IMR-90 (cell line): ENCODE measurements at regions not wholly inside any gene's neighbourhood (a gene's known extent, or its start where the extent isn't known, plus 50 kb on each side); places are given as distances from the start of the nearest gene placed in this dataset.

ENCODE experiments used
- ATAC-seq: fragments of 200-7000 bp; cut with Tn5 transposase; 2 replicates; pipeline ENCODE4 v1.9.1; 2020; ENCODE audit warnings: low read depth, mild to moderate bottlenecking, moderate library complexity
- BruUV-seq: library from RNA; stranded (reverse); fragments of 400-500 nt; replicated peaks from 2 replicates; lab custom pipeline; 2021; lab: Mats Ljungman, UMichigan
- CTCF ChIA-PET: fragments of 300-600 bp; formaldehyde crosslinking; extraction: SDS; loops from one replicate; lab custom pipeline; 2021; ENCODE audit warnings: antibody characterized with exemption; lab: Yijun Ruan, JAX
- POLR2A ChIA-PET: fragments of 300-600 bp; sonication (Branson Sonifier 250); formaldehyde crosslinking; loops from one replicate; lab custom pipeline; 2022; ENCODE audit warnings: antibody characterized with exemption; ENCODE audit not compliant: unreplicated experiment; lab: Charles Lee
- DNase-seq: peaks from one replicate; pipeline ENCODE4 v3.0.0; 2013
- H2AFZ ChIP-seq: replicated peaks from 2 replicates; pipeline ENCODE3; 2013; ENCODE audit warnings: low read length, mild to moderate bottlenecking; ENCODE audit not compliant: poor library complexity
- H2AK5ac ChIP-seq: 2 replicates; pipeline ENCODE4 v1.6.1; 2013; ENCODE audit warnings: low read depth, low read length, inconsistent platforms
- H2AK9ac ChIP-seq: replicated peaks from 2 replicates; pipeline ENCODE3; 2013; ENCODE audit warnings: mild to moderate bottlenecking, low read depth, low read length, moderate library complexity; ENCODE audit not compliant: poor library complexity
- H2BK120ac ChIP-seq: 2 replicates; pipeline ENCODE4 v1.6.1; 2013; ENCODE audit warnings: low read depth, low read length, inconsistent platforms
- H2BK15ac ChIP-seq: 3 replicates; pipeline ENCODE4 v1.6.1; 2013; ENCODE audit warnings: low read depth, low read length, inconsistent platforms
- H2BK20ac ChIP-seq: 2 replicates; pipeline ENCODE4 v1.6.1; 2013; ENCODE audit warnings: low read depth, mild to moderate bottlenecking, inconsistent platforms, low read length, moderate library complexity
- H2BK5ac ChIP-seq: 2 replicates; pipeline ENCODE4 v1.6.1; 2013; ENCODE audit warnings: mild to moderate bottlenecking, low read depth, low read length, inconsistent platforms; ENCODE audit not compliant: poor library complexity, severe bottlenecking
- H3K14ac ChIP-seq: replicated peaks from 2 replicates; pipeline ENCODE4 v1.6.1; 2013; ENCODE audit warnings: low read depth, low read length, inconsistent platforms
- H3K18ac ChIP-seq: 2 replicates; pipeline ENCODE4 v1.6.1; 2013; ENCODE audit warnings: low read depth, low read length, control low read depth
- H3K23ac ChIP-seq: 2 replicates; pipeline ENCODE4 v1.6.1; 2013; ENCODE audit warnings: low read depth, low read length, inconsistent platforms
- H3K27ac ChIP-seq: 2 replicates; pipeline ENCODE4 v1.5.1; 2013; ENCODE audit warnings: mild to moderate bottlenecking, control low read depth, low read length; ENCODE audit not compliant: insufficient read depth
- H3K27me3 ChIP-seq: 2 replicates; pipeline ENCODE4 v1.6.1; 2013; ENCODE audit warnings: low read length; ENCODE audit not compliant: control insufficient read depth, insufficient read depth
- H3K36me3 ChIP-seq: 2 replicates; pipeline ENCODE4 v1.6.1; 2013; ENCODE audit warnings: low read length, mixed read lengths; ENCODE audit not compliant: control insufficient read depth, insufficient read depth
- H3K4ac ChIP-seq: 2 replicates; pipeline ENCODE4 v1.6.1; 2013; ENCODE audit warnings: low read depth, low read length, inconsistent platforms
- H3K4me1 ChIP-seq: 2 replicates; pipeline ENCODE4 v1.6.1; 2013; ENCODE audit warnings: low read length, mixed read lengths; ENCODE audit not compliant: control insufficient read depth, insufficient read depth
- H3K4me2 ChIP-seq: 2 replicates; pipeline ENCODE4 v1.6.1; 2013; ENCODE audit warnings: low read depth, mild to moderate bottlenecking, control low read depth, low read length, moderate library complexity
- H3K4me3 ChIP-seq: 2 replicates; pipeline ENCODE4 v1.5.1; 2013; ENCODE audit warnings: low read depth, mild to moderate bottlenecking, control low read depth, low read length, moderate library complexity; ENCODE audit not compliant: insufficient read depth
- H3K56ac ChIP-seq: 2 replicates; pipeline ENCODE4 v1.6.1; 2013; ENCODE audit warnings: low read length, inconsistent platforms; ENCODE audit not compliant: insufficient read depth; ENCODE audit errors: extremely low read depth
- H3K79me1 ChIP-seq, 2 experiments: 2 replicates each; pipeline ENCODE4 v1.6.1; 2013; ENCODE audit warnings: low read length in 2 of 2, inconsistent platforms in 1 of 2, low read depth in 1 of 2
- H3K9ac ChIP-seq: 2 replicates; pipeline ENCODE4 v1.6.1; 2013; ENCODE audit warnings: low read depth, low read length, control low read depth
- H3K9me1 ChIP-seq: 2 replicates; pipeline ENCODE4 v1.6.1; 2013; ENCODE audit warnings: low read length, inconsistent platforms; ENCODE audit not compliant: insufficient read depth
- H3K9me3 ChIP-seq: 2 replicates; pipeline ENCODE4 v1.6.1; 2013; ENCODE audit warnings: low read length; ENCODE audit not compliant: control insufficient read depth, insufficient read depth
- H4K20me1 ChIP-seq: 2 replicates; pipeline ENCODE4 v1.6.1; 2013; ENCODE audit warnings: low read length, inconsistent platforms; ENCODE audit not compliant: insufficient read depth
- H4K5ac ChIP-seq: 2 replicates; pipeline ENCODE4 v1.6.1; 2013; ENCODE audit warnings: mild to moderate bottlenecking, low read depth, low read length, control low read depth
- H4K8ac ChIP-seq, 2 experiments: 2 replicates each; pipeline ENCODE4 v1.6.1; 2013; ENCODE audit warnings: low read depth in 2 of 2, low read length in 2 of 2, control low read depth in 1 of 2, inconsistent platforms in 1 of 2
- H4K91ac ChIP-seq: 2 replicates; pipeline ENCODE4 v1.6.1; 2013; ENCODE audit warnings: low read depth, low read length, inconsistent platforms; ENCODE audit not compliant: insufficient read depth
- BHLHE40 ChIP-seq: fragments of 150-350 bp; IDR thresholded peaks from 2 replicates; pipeline ENCODE4 v1.6.1; 2016; ENCODE audit warnings: mild to moderate bottlenecking, low read depth, low read length
- CEBPB ChIP-seq: IDR thresholded peaks from 2 replicates; pipeline ENCODE4 v1.6.1; 2012; ENCODE audit warnings: low read depth, low read length, improper control_type of control experiment
- CHD1 ChIP-seq: IDR thresholded peaks from 2 replicates; pipeline ENCODE4 v1.6.1; 2012; ENCODE audit warnings: low read depth, low read length, improper control_type of control experiment
- FOS ChIP-seq: fragments of 150-350 bp; IDR thresholded peaks from 2 replicates; pipeline ENCODE4 v1.6.1; 2016; ENCODE audit warnings: low read depth, low read length
- MAFK ChIP-seq: IDR thresholded peaks from 2 replicates; pipeline ENCODE4 v1.6.1; 2012; ENCODE audit warnings: low read depth, low read length, improper control_type of control experiment
- MAZ ChIP-seq: IDR thresholded peaks from 2 replicates; pipeline ENCODE4 v1.6.1; 2012; ENCODE audit warnings: low read depth, mild to moderate bottlenecking, low read length, improper control_type of control experiment, moderate library complexity, borderline replicate concordance
- MXI1 ChIP-seq: IDR thresholded peaks from 2 replicates; pipeline ENCODE4 v1.6.1; 2012; ENCODE audit warnings: low read depth, mild to moderate bottlenecking, low read length, moderate library complexity, borderline replicate concordance
- NFE2L2 ChIP-seq: fragments of 150-350 bp; IDR thresholded peaks from 2 replicates; pipeline ENCODE4 v1.6.1; 2016; ENCODE audit warnings: low read depth, mild to moderate bottlenecking, low read length
- POLR2A ChIP-seq: IDR thresholded peaks from 2 replicates; pipeline ENCODE4 v1.6.1; 2012; ENCODE audit warnings: mild to moderate bottlenecking, low read depth, low read length
- RAD21 ChIP-seq: IDR thresholded peaks from 2 replicates; pipeline ENCODE4 v1.6.1; 2012; ENCODE audit warnings: low read length, improper control_type of control experiment
- RCOR1 ChIP-seq: IDR thresholded peaks from 2 replicates; pipeline ENCODE4 v1.6.1; 2012; ENCODE audit warnings: mild to moderate bottlenecking, low read length, improper control_type of control experiment; ENCODE audit not compliant: insufficient replicate concordance
- RFX5 ChIP-seq: IDR thresholded peaks from 2 replicates; pipeline ENCODE4 v1.8.0; 2012; ENCODE audit warnings: low read depth, mild to moderate bottlenecking, low read length, moderate library complexity
- SMC3 ChIP-seq: fragments of 150-350 bp; IDR thresholded peaks from 2 replicates; pipeline ENCODE4 v1.6.1; 2016; ENCODE audit warnings: low read depth, mild to moderate bottlenecking, antibody characterized with exemption, low read length, moderate library complexity
- USF2 ChIP-seq: fragments of 150-350 bp; IDR thresholded peaks from 2 replicates; pipeline ENCODE4 v1.6.1; 2017; ENCODE audit warnings: mild to moderate bottlenecking, antibody characterized with exemption, low read length, low read depth
- WGBS, 2 experiments: methylation state at CpG; one replicate each; pipeline versions ENCODE4 v1.1.5 to v1.1.7; 2013; ENCODE audit warnings: missing lambda C conversion rate in 2 of 2; ENCODE audit not compliant: insufficient read length in 1 of 2; ENCODE audit errors: extremely low coverage in 2 of 2; 5-methylcytosine and 5-hydroxymethylcytosine counted together
- dilution Hi-C: fragments of 300-500 bp; cut with HindIII; formaldehyde crosslinking; loops from one replicate; pipeline ENCODE4 v1.14.3; 2018; ENCODE audit warnings: low sequenced_read_pairs; ENCODE audit not compliant: unreplicated experiment
- in situ Hi-C: fragments of 300-500 bp; cut with MboI; formaldehyde crosslinking; loops from 3 replicates; pipeline ENCODE4 v1.14.3; 2019; ENCODE audit warnings: low sequenced_read_pairs, inconsistent platforms, mixed read lengths
- intact Hi-C: fragments of 100-400 bp; cut with micrococcal nuclease; formaldehyde crosslinking; loops from 2 replicates; pipeline ENCODE4 v1.10.0; 2022
- TF ChIP-seq, protein P1 (sequence below): fragments of 150-350 bp; IDR thresholded peaks from 2 replicates; pipeline ENCODE4 v1.6.1; 2016; ENCODE audit warnings: low read depth, mild to moderate bottlenecking, low read length, moderate library complexity, borderline replicate concordance
- TF ChIP-seq, protein P2 (sequence below): conservative IDR thresholded peaks from 2 replicates; pipeline ENCODE4 v1.5.1; 2012; ENCODE audit warnings: mild to moderate bottlenecking, low read depth, low read length, improper control_type of control experiment

GRCh38 chr6:20279608-20280287, 67.5 kb upstream of the MBOAT1 start:
- intact Hi-C loops, result no loop called here
- H2BK5ac ChIP-seq, result no peak overlapping the region
- ATAC-seq, result no peak
- ChIA-PET POLR2A (no interaction called here), CTCF (no interaction called here)
- H2AFZ ChIP-seq, result no peak overlapping the region
- no peak overlapping the region for H4K5ac ChIP-seq
- 0 out of 2 replicates have a peak, but pooled peaks cover 3% of the 10 kb centered on the region for H3K9me3 ChIP-seq
- no peak overlapping the region for H3K9ac ChIP-seq
- H4K91ac ChIP-seq, result no peak overlapping the region
- H3K14ac ChIP-seq, result no peak overlapping the region
- H3K79me1 ChIP-seq, result no peaks in the 10 kb centered on the region
- H2BK15ac ChIP-seq, result no peak overlapping the region
- H3K18ac ChIP-seq, result no peak overlapping the region
- H3K56ac ChIP-seq, result no peak overlapping the region
- H2AK9ac ChIP-seq, result no peak overlapping the region
- H3K4me2 ChIP-seq, result no peak overlapping the region
- H3K27ac ChIP-seq, result no peak overlapping the region
- no peak overlapping the region for H3K4ac ChIP-seq
- H3K4me3 ChIP-seq, result no peak overlapping the region
- 0% methylated on average over 1 of the region's 5 CpGs; no CpG with 5 or more reads in 1 of the 2 experiments for WGBS, 2 experiments
- H4K8ac ChIP-seq, result no peak overlapping the region
- no peaks in the 10 kb centered on the region for H3K4me1 ChIP-seq
- no TSS peak for BruUV-seq
- H4K20me1 ChIP-seq, result no peaks in the 10 kb centered on the region
- no peaks in the 10 kb centered on the region for H3K36me3 ChIP-seq
- H2BK20ac ChIP-seq, result no peak overlapping the region
- in situ Hi-C loops, result no loop called here
- dilution Hi-C loops, result no loop called here
- H3K27me3 ChIP-seq, result peaks cover 17% of the 10 kb centered on the region
- DNase-seq, result no peak
- TF ChIP-seq CHD1 (no peak), RAD21 (no peak), MAFK (no peak), MAZ (no peak), SMC3 (no peak), POLR2A (no peak), RFX5 (no peak), NFE2L2 (no peak), MXI1 (no peak), USF2 (no peak), FOS (no peak), BHLHE40 (no peak), CEBPB (no peak), RCOR1 (no peak)
- TF ChIP-seq, protein P1, sequence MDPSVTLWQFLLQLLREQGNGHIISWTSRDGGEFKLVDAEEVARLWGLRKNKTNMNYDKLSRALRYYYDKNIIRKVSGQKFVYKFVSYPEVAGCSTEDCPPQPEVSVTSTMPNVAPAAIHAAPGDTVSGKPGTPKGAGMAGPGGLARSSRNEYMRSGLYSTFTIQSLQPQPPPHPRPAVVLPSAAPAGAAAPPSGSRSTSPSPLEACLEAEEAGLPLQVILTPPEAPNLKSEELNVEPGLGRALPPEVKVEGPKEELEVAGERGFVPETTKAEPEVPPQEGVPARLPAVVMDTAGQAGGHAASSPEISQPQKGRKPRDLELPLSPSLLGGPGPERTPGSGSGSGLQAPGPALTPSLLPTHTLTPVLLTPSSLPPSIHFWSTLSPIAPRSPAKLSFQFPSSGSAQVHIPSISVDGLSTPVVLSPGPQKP, result no peak
- TF ChIP-seq, protein P2, sequence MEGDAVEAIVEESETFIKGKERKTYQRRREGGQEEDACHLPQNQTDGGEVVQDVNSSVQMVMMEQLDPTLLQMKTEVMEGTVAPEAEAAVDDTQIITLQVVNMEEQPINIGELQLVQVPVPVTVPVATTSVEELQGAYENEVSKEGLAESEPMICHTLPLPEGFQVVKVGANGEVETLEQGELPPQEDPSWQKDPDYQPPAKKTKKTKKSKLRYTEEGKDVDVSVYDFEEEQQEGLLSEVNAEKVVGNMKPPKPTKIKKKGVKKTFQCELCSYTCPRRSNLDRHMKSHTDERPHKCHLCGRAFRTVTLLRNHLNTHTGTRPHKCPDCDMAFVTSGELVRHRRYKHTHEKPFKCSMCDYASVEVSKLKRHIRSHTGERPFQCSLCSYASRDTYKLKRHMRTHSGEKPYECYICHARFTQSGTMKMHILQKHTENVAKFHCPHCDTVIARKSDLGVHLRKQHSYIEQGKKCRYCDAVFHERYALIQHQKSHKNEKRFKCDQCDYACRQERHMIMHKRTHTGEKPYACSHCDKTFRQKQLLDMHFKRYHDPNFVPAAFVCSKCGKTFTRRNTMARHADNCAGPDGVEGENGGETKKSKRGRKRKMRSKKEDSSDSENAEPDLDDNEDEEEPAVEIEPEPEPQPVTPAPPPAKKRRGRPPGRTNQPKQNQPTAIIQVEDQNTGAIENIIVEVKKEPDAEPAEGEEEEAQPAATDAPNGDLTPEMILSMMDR, result no peak
- no peak overlapping the region for H3K23ac ChIP-seq
- no peak overlapping the region for H2AK5ac ChIP-seq
- H2BK120ac ChIP-seq, result no peak overlapping the region
- H3K9me1 ChIP-seq, result no peaks in the 10 kb centered on the region
